Endothelial cell of umbilical vein (primary cell): ENCODE measurements at regions not wholly inside any gene's neighbourhood (a gene's known extent, or its start where the extent isn't known, plus 50 kb on each side); places are given as distances from the start of the nearest gene placed in this dataset.

ENCODE experiments used
- CTCF ChIP-seq, 2 donors: IDR thresholded peaks; 1 replicate in 1 of 2; 2 replicates in 1 of 2; pipeline ENCODE4 v1.5.1; 2011; ENCODE audit warnings: low read length in 2 of 2, mild to moderate bottlenecking in 2 of 2, moderate library complexity in 2 of 2, control low read depth in 1 of 2, inconsistent platforms in 1 of 2, low read depth in 1 of 2; ENCODE audit not compliant: insufficient read depth in 1 of 2; ENCODE audit errors: extremely low read depth in 1 of 2
- JUN ChIP-seq: IDR thresholded peaks from 2 replicates; pipeline ENCODE4 v1.6.1; 2011; ENCODE audit warnings: borderline replicate concordance, low read depth; ENCODE audit not compliant: insufficient read length, insufficient read depth

GRCh38 chr18:29311580-29311979, 1134.7 kb upstream of the CDH2 start:
- TF ChIP-seq CTCF (IDR thresholded peaks at IDR 0.05; ENCODE audit: extremely low read depth in 1 of 2, insufficient read depth in 1 of 2, low read depth in 1 of 2, low read length in 2 of 2) (no peak), JUN (no peak)
